Endodermal cell (in vitro differentiated cells): ENCODE measurements at regions not wholly inside any gene's neighbourhood (a gene's known extent, or its start where the extent isn't known, plus 50 kb on each side); places are given as distances from the start of the nearest gene placed in this dataset. TPM values are rescaled to one million over a fixed set of nuclear protein-coding genes. Genes with fewer than 3 reads are reported as not detected.

Experiments
- DNase-seq: peaks from one replicate; pipeline ENCODE4 v3.0.0-alpha.2; 2017
- H3K27ac ChIP-seq: 2 replicates; pipeline ENCODE4 v1.5.1; 2013; ENCODE audit warnings: mild to moderate bottlenecking, low read depth, low read length, moderate library complexity
- H3K27me3 ChIP-seq: 2 replicates; pipeline ENCODE4 v1.6.1; 2013; ENCODE audit warnings: mild to moderate bottlenecking, low read length, moderate library complexity; ENCODE audit not compliant: insufficient read depth, control insufficient read depth, poor library complexity, severe bottlenecking
- H3K36me3 ChIP-seq: 2 replicates; pipeline ENCODE4 v1.7.0; 2013; ENCODE audit warnings: mild to moderate bottlenecking, low read length, moderate library complexity; ENCODE audit not compliant: control insufficient read depth, insufficient read depth
- H3K4me1 ChIP-seq: one replicate; pipeline ENCODE4 v1.7.0; 2013; ENCODE audit warnings: low read length; ENCODE audit not compliant: control insufficient read depth, insufficient read depth
- H3K4me3 ChIP-seq: 2 replicates; pipeline ENCODE4 v1.5.1; 2013; ENCODE audit warnings: mild to moderate bottlenecking, low read length, moderate library complexity
- H3K9ac ChIP-seq: 2 replicates; pipeline ENCODE4 v1.6.1; 2013; ENCODE audit warnings: mild to moderate bottlenecking, low read length, moderate library complexity; ENCODE audit not compliant: poor library complexity, severe bottlenecking; ENCODE audit errors: extremely low read depth
- H3K9me3 ChIP-seq: 2 replicates; pipeline ENCODE4 v1.6.1; 2013; ENCODE audit warnings: mild to moderate bottlenecking, low read length, moderate library complexity; ENCODE audit not compliant: control insufficient read depth
- H3K27ac Mint-ChIP-seq: 2 replicates; pipeline ENCODE4 v1.8.0; 2020; ENCODE audit warnings: mixed read lengths
- H3K27me3 Mint-ChIP-seq: 2 replicates; pipeline ENCODE4 v1.8.0; 2021; ENCODE audit warnings: mild to moderate bottlenecking, mixed read lengths; ENCODE audit not compliant: insufficient read depth
- H3K36me3 Mint-ChIP-seq: 2 replicates; pipeline ENCODE4 v1.8.0; 2020; ENCODE audit warnings: low read depth, mixed read lengths
- H3K4me1 Mint-ChIP-seq: 2 replicates; pipeline ENCODE4 v1.8.0; 2020; ENCODE audit warnings: mixed read lengths
- H3K4me3 Mint-ChIP-seq: 2 replicates; pipeline ENCODE4 v1.8.0; 2020; ENCODE audit warnings: mild to moderate bottlenecking, moderate library complexity, mixed read lengths
- H3K9me3 Mint-ChIP-seq: 2 replicates; pipeline ENCODE4 v1.8.0; 2020; ENCODE audit warnings: mild to moderate bottlenecking, mixed read lengths
- CTCF ChIP-seq: fragments of 200-600 bp; sonication (generic); conservative IDR thresholded peaks from 2 replicates; pipeline ENCODE4 v1.5.0; 2021; ENCODE audit warnings: antibody characterized with exemption, mild to moderate bottlenecking
- WGBS, 2 experiments: methylation state at CpG; one replicate each; pipeline versions ENCODE4 v1.1.5 to v1.1.7; 2013; ENCODE audit warnings: missing lambda C conversion rate in 2 of 2, mixed read lengths in 1 of 2; ENCODE audit not compliant: insufficient coverage in 1 of 2, insufficient read length in 1 of 2; 5-methylcytosine and 5-hydroxymethylcytosine counted together
- microRNA-seq: library from miRNA; unstranded; fragments of <30 nt; microRNA quantifications from one replicate; pipeline ENCODE4 v1.2.0, GENCODE V29; 2020; ENCODE audit warnings: borderline microRNAs expressed

GRCh38 chr2:6793913-6794312 lies 71.8 kb downstream of the CMPK2 start:
- no peak for DNase-seq
- no peaks in the 10 kb centered on the region for H3K36me3 ChIP-seq
- TF ChIP-seq CTCF, result no peak
- Mint-ChIP-seq H3K9me3 (no peaks in the 10 kb centered on the region), H3K4me1 (no peaks in the 10 kb centered on the region), H3K27me3 (no peaks in the 10 kb centered on the region), H3K4me3 (no peak overlapping the region), H3K27ac (no peak overlapping the region), H3K36me3 (no peaks in the 10 kb centered on the region)
- no peak overlapping the region for H3K4me3 ChIP-seq
- no peaks in the 10 kb centered on the region for H3K9me3 ChIP-seq
- H3K4me1 ChIP-seq, result no peaks in the 10 kb centered on the region
- no peak overlapping the region for H3K9ac ChIP-seq
- no peaks in the 10 kb centered on the region for H3K27me3 ChIP-seq
- H3K27ac ChIP-seq, result no peak overlapping the region
- WGBS, 2 experiments, result 87 to 90% methylated on average over 2 to 6 of the region's 6 CpGs

- Mint-ChIP-seq H3K27ac (no peak overlapping the region), H3K36me3 (no peaks in the 10 kb centered on the region), H3K4me1 (no peaks in the 10 kb centered on the region), H3K27me3 (no peaks in the 10 kb centered on the region), H3K4me3 (no peak overlapping the region), H3K9me3 (no peaks in the 10 kb centered on the region)
- no peak overlapping the region for H3K27ac ChIP-seq
- H3K9me3 ChIP-seq, result no peaks in the 10 kb centered on the region
- H3K4me1 ChIP-seq, result no peaks in the 10 kb centered on the region
- H3K4me3 ChIP-seq, result no peak overlapping the region
- no peaks in the 10 kb centered on the region for H3K36me3 ChIP-seq
- no peak overlapping the region for H3K9ac ChIP-seq
- TF ChIP-seq CTCF, result no peak
- H3K27me3 ChIP-seq, result no peaks in the 10 kb centered on the region
- WGBS, 2 experiments, result 92% methylated on average over 8 of the region's 8 CpGs
- DNase-seq, result no peak
Observed at GRCh38 chr2:6794448-6794847, 71.3 kb downstream of the CMPK2 start.

Small RNAs in the stretch of these regions (microRNA-seq; reads per million reads assigned to microRNA genes)
- not detected for gene MIR7158
- gene MIR7515, result not detected
